GM18517 (cell line): ENCODE measurements at regions not wholly inside any gene's neighbourhood (a gene's known extent, or its start where the extent isn't known, plus 50 kb on each side); places are given as distances from the start of the nearest gene placed in this dataset.

Experiments
- ATAC-seq: cut with Tn5 transposase; IDR thresholded peaks from one replicate; pipeline ENCODE4 v1.9.1; 2021; ENCODE audit warnings: mild to moderate bottlenecking, moderate library complexity; ENCODE audit not compliant: unreplicated experiment

DNA sequence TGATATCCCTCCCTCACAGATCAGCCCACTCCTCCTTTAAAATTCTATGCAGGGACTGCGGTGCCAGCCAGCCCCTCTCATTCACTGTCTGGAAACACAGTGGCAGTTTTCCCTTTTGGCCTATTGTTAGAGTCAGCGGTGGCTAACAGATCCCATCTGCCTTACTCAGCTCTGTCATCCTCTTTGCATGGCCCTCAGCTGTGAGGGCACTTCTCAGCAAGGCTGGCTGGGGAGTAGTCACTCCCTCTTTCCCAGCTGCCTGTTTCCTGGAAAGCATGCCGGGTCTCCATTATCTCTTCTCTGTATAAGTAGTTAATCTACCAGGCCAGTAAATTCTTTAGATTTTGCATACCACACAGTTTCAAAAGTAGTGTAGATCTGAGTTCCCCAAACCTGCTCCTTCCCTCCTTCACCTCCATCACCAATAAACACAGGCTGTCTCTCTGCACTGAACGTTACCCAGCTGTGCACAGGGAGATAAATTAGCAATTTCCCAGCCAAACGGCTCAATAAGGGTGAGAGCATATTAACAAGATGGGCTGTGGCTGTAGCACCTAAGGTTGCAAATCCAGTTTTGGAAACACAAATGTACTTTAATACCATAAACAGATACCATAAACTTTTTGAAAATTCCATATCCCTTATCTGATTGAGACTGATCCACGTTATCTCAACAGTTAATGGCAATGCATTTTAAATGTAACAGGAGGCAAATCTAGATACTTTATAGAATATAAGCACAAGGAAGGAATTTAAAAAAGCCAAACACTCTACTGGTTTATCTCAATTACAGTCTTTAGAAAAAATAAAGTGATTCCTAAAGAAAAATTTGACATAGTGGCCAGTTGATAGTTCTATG is 229.3 kb downstream of the ANKRD50 start:
- no peak for ATAC-seq

DNA sequence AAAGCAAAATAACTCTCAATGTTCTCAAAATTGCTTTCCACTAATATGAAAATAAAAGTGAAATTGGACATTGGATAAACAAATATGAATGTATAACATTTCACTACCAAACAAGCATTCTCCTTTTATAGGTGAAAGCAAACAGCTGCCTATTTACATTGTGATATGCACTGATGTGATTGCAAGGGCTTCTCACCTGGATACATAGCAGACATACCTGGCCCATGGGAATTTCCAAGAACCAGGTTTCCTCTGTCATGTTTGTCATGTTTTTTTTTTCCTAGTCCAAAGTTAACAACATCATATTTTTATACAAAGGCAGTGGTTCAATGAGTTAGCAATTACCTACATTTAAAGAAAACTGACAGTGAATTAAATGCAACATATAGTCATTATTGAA is 228.5 kb downstream of the ANKRD50 start:
- ATAC-seq = no peak

DNA sequence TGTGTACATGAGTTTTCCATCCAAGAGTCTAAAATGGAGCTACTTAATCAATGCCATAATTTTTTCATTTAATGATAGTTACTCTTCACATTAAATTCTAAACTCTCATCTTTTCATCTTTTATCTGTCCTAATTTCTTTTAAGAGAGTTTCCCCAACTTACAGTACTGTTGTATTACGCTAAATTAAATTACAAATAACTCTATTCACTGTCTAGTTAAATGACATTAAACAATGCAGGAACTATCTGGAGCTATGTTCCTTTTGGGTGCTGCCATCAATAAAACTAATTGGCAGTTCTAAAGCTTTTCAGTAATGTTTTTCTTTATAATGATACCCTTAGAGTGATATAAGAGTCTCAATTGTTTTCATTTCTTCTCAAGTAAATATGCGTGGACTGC is 227.6 kb downstream of the ANKRD50 start:
- no peak for ATAC-seq

DNA sequence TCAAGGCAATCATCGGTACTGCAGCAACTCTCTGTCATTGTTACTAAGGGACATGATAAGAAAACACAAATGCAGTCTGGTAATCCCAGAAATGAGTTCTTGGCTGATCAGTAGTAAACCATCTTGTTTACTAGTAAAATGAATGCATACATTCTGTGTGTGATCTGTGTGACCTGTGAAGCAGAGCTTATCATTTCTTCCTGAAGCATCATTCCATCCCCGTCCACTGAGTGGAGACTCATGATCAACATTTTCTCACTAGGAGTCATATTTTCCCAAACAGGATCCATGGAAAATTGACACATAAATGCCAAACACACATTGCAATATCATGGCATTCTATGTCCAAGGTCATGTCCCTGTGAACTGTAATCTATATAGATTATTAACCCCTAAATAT is 226.1 kb downstream of the ANKRD50 start:
- ATAC-seq = no peak

DNA sequence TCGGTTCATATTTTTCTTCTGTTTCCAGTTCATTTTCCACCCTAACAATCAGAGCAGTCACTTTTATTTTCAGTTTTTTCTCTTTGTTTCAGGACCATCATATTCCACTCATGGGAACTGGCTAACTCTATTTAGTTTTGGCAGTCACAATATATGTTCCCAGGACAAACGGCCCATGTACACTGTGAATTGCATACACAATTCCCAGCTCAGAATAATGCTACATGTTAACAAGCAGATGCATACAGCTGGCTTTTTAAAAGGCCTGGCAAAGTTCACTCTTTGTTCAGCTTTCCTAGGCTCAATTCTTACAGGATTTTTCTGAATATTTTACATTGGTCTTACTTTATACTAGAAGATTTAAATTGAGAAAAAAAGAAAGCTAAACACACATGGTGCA is 224.9 kb downstream of the ANKRD50 start:
- ATAC-seq = no peak

DNA sequence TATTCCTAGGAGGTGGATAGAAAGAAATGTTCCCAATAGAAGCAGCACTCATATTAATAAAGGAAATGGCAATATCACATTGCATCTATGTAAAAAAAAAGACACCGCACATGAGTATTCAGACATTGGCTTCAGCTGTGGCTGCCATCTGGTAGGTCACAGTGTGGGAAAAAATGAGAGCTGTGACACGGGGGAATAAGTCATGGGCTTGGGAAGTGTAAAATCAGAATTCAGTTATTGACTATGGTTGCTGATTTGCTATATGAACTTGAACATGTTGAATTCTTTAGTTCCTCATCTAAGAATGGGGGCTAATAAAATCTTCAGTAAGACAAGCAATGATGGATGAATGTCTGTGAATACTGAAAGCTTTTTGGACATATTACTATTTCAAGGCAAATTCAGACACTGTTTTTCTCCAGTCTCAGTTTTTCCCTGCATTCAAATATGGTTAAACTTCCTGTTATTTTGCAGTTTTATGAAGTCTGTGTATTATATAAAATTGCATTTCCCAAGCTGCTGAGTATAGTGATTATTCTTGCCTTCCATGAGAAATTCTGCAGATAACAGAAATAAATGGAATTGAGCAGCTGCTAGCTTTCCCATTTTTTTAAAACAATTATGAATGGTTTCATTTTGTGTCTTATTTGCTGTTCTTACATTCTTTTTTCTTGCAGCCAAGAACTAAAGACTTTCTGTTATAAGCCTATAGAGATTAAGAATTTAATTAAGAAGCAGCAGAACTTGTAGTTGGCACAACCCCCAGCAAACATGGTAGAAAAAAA is 221.0 kb downstream of the ANKRD50 start:
- no peak for ATAC-seq

DNA sequence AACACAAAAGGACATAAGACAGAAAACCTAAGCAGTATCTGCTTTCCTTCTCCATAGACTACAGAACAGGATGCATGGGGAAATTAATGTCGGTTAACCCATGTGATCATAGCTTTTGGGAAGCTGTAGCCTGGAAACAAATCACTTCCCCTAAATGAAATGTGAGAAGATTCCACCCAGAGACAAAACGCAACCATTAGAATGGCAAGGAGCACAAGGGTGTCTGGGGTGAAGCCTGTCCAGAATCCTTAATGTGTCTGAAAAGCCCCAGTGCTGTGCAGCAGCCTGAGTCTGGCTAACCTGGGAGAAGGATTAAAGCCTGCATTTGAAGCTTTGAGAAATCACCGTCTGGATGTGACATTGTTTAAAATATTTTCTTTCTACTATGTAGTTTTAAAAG is 213.3 kb downstream of the ANKRD50 start:
- no peak for ATAC-seq

DNA sequence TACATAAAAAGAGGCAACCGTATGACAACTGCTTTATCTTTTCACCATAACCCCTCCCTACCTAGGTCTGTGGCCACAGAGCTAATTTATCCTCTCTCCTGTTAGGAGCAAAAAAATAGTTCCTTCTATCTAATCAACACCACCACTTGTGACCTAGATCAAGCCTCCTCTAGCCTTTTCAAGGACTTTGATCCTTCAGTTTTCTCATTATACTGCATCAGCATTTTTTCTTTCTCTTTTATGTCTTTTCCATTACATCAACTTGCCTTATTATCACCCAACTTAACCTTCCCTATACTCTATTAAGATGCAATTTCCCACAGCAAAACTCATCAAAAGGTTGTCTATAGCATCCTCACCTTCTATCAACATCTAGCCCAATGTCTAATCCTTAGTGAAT is 211.0 kb downstream of the ANKRD50 start:
- no peak for ATAC-seq

DNA sequence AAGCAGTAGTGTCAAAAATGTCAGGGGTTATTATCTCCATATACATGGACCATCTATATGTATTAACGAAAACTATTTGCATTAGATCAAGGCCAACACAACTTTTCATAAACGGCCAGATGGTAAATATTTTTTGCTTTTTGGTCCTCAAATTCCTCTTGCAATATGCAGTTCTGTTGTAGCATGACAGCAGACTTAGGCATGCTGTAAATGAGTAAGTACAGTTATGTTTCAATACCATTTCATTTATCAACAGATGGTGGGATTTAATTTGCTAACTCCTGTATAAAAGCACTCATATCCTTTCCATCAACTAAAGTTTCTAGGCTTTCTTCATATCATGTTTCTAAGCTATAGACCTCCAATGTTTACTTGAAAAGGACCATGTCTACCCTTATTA is 208.1 kb downstream of the ANKRD50 start:
- ATAC-seq = no peak

DNA sequence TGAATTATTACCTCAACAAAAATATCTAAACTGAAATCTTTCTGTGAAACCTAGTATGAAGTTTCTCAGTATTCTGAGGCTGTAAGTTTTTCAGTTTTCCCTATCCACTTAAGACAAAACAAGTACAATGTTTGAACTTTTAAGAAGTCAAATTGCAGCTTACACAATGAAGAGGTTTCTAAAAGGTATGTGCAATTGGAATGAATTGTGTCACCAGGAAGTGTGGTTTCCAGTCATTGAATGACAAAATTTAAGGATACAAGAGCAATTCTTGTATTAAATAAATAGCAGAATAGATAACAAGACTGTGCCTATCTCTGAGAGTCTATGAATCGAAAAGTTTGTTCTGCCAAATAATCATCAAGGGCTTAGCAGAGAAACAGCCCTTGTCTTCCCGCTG is 207.3 kb downstream of the ANKRD50 start:
- ATAC-seq = no peak

DNA sequence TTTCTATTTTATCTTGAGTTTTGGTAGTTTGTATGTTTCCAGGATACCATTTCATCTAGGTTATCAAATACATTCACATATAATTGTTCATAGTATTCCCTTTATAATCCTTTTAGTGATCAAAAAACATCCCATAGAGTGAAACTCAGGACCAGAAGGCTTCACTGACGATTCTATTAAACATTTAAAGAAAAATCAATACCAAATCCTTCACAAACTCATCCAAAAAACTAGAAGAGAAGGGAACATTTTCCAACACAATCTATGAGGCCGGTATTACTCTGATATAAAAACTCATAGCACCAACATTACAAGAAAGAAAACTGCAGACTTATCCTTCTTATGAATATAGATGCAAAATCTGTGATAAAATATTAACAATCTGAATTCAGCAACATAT is 203.4 kb downstream of the ANKRD50 start:
- ATAC-seq = no peak

DNA sequence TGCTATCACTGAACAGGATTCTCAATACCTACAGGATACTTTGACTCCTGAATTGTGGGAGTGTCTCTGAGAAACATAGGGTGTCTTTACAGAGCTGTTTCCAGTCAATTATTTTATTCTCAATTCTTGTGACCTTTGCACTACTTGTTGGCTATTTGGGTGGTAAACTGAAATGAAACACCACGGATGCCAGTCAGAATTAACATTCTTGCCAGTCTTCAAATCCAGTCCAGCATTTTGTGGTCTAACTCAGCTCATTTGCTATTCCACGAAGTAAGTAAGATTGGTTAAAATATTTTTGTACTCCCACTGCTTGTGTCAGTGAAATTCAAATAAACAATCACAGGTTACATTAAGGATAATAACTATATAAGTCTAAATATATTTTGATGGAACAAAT is 197.9 kb downstream of the ANKRD50 start:
- ATAC-seq = no peak

DNA sequence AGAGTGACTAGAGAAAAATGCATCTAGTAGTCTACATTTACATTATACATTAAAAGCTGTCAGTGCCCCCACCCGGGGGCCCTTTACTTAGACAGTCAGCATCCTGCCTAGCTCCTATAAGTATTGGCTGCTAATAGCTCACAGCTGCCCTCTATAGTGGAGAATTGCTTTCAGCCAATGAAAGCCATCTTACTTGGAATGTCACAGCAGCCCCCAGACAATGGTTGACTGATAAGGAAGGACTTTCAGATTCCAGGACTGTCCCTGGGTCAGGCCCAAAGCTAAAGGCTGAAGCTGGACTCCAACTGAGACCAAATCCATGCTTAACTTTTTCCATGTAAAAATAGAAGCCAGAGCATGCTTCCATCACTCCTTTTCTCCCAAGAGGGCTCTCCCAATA is 196.9 kb downstream of the ANKRD50 start:
- no peak for ATAC-seq

DNA sequence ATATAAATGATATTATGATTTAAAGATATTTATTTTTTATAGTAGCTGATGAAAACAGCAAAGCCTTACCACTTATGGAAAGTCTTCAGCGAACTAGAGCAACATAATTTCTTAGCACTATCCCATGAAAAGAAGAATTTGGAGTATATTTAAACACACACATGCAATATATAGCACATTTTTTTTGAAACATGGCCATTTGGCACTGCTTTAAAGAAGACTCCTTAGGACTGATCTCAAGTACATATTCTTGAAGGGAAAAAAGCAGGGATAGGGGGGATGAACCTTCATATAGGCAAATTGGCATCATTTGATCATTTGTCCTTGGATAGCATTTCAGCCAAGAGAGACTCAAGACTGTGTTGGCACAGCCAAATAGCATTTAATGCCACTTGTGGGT is 193.3 kb downstream of the ANKRD50 start:
- ATAC-seq = no peak

DNA sequence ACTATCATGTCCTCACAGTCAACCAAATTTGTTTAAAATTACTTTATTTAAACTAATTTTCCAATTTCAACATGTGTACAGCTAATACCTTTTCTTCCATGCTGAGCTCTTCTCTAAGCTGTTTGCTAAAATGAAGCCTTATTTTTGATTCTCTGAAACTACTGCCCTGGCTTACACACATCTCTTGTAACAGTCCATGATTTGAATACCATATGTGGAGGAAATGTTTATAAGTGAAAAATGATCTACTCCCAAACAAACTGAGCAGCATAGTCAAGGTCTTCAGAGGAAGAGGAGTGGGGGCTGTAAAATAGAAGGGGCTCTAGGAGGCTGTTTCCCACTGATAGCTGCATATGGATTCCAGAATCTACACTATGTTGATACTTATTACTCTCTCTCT is 188.7 kb downstream of the ANKRD50 start:
- no peak for ATAC-seq

DNA sequence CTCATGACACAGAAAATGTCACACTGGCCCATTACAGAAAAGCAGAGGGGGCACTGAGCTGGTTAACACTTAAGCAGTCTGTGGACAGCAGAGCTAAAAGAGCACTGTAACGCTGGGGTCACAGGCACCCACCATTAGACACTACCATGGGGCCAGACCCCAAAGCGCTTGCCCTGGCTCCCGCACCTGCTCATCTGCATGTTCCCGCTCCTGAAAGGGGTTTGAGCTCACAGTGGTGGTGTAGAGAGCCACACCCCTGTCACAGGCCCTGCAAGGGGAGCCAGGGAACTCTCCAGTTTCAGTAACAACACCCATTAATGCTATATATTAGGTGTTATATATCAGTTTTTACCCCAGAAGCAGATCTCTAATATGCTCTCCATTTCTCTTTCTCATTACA is 187.0 kb downstream of the ANKRD50 start:
- no peak for ATAC-seq

DNA sequence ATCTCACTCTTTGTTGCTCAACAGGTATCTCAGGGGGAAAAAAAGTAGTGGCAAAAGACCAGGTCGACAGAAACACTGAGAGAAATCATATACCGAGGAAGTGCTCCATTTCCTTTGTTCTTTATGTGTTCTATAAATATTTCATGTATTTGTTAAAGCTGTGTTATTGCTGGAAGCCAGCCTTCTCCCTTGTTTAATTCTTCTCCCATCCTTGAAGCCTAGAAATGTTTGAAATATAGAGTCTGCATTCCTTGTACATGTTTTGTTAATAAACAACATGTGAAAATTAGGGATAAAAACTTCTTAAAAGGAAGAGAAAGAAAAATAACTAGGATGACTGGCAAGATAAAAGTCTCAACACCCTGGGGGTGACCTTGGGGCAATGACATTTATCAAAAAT is 186.2 kb downstream of the ANKRD50 start:
- ATAC-seq = no peak

DNA sequence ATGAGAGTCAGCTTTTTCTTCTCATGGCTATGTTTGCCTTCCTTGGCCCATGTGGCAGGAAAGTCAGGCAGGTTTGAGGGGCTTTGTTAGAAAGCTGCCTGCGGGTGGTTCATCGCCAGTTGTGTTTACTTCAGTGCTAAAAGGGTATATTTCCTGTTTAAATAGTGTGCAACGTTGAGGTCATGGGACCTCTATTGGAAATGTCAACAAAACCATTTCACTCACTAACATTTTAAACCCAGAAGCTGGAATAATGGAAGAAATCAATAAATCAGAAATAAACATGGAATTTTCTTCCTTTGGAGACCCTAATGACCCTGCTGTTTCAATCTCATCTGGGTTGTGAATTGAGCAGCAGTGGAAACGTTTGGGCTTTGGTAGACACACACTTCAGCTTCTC is 185.8 kb downstream of the ANKRD50 start:
- no peak for ATAC-seq

DNA sequence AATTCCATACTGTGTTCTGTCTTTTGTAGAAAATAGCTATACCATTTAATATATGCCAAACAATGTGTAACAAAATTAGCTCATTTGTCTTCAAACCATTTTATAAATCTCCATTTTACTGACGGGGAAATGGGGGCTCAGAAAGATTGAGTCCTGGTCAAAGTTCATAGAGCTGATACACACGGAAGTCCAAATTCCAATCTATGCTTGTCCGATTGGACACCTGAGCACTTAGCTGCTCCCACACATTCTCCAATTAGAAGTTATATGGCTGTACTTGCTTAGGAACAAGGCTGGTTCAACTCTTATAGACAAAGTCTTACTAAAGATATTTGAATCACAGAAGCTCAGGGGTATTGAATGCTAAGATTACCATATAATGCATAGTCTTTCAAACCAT is 185.2 kb downstream of the ANKRD50 start:
- ATAC-seq = no peak

DNA sequence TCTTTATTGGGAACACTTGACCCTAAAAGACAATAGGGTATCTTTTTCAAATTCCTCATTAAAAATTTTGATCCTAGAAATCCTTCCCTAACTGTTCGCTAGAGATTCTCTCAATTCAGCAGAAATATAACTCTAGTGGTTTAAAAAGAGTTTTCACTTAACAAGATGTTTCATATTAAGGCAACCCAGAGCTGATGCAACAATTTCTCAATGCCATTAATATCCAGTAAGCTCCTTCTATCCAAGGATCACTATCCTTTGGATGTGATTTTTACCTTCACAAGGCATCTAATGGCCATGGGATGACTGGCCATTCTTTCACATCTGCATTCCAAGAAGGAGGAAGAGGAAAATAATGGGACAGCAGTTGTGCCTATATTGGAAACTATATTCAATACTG is 183.4 kb downstream of the ANKRD50 start:
- ATAC-seq = no peak

DNA sequence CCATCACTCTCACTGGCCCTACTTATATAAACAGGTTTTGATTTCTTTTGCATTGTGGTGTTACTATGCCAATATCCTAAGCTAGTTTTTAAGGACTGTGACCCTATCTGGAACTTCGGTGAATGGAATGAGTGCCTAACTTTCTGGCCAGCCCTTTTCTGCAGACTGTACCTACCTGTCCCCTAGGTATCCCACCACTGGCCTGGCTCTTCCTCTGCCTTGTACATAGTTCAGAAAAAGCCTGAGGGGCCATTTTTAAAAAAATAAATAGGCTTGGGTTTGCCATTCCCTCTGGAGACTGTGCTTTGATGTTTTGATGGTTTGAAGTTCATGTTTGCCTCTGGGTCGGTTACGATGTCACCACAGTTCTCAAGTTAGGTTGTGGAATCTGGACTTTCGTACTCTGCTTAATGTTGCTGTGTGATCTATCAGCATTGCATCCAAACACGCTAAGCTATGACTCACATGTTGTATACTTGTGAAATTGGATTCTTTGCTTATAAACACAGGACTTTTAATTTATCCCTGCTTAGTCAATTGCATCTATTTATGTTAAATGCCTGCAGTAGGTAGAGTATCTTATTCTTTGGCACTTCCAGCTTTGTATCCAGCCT is 182.0 kb downstream of the ANKRD50 start:
- ATAC-seq = no peak

DNA sequence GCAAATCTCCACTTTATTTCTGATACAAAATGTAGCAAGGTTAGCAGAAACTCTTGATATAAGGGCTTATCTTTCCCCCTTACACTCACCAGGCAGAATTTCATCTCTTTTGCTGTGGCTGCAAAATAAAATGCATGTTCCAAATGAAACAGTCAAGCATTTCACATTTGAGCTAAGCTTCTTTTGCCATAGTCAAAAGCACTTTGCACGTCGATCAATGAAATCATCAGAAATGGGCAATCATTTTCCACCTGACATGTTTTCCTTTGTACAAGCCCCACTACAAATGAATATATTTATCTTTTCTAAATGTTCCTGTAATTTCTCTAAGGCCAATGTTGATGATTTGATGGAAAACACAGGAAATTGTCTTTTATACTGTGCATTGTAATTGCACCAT is 178.4 kb downstream of the ANKRD50 start:
- ATAC-seq = no peak
